Activated T-helper 9 cell treated with anti-CD3 and anti-CD28 coated beads, Interleukin-2, amount 50 U/mL, for 16 hours (primary cell): ENCODE measurements at regions not wholly inside any gene's neighbourhood (a gene's known extent, or its start where the extent isn't known, plus 50 kb on each side); places are given as distances from the start of the nearest gene placed in this dataset.

Experiments used
- DNase-seq: peaks from one replicate; pipeline ENCODE4 v3.0.0-alpha.2; 2020; ENCODE audit warnings: low read depth

DNA sequence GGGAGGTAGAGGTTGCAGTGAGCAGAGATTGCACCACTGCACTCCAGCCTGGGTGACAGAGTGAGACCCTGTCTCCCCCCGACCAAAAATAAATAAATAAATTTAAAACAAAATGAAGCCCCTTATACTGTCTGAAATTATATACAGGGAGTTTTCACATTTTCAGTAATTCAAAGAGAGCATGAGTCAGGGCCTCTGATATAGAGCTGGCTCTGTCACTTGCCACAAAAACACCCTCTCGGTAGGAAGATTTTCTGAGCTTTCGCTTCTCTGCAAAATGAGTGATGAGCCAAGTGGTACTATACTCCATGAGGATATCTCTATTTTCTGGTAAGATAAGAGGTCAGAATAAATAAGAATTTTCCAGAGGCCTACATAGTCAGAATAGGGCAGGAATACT, 462.9 kb downstream of the COG6 start:
- no peak for DNase-seq

- no peak for DNase-seq
These were observed 464.4 kb downstream of the COG6 start for GRCh38 chr13:40119852-40120251.

GRCh38 chr13:40120288-40120687, 464.8 kb downstream of the COG6 start:
- DNase-seq: no peak

- no peak for DNase-seq
These were observed 465.3 kb downstream of the COG6 start for GRCh38 chr13:40120781-40121180.

DNA sequence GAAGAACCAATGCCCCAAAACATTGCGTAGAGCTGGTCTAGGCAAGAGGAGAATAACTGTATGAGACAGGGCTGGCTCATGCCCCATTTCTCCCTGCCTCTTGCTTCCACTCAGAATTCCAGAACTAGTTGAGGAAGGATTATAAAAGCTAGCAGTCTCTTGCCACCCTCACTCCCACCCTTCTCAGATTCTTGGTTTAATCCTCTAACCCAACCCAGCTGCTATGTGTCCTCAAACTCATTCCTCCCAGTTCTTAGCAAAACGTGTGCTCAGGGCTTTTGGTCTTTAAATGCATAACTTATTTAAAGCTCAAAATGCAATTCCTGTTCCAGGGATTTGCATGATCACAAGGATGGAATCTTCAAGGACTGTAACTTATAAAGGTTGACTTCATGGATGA, 466.3 kb downstream of the COG6 start:
- no peak for DNase-seq

DNA sequence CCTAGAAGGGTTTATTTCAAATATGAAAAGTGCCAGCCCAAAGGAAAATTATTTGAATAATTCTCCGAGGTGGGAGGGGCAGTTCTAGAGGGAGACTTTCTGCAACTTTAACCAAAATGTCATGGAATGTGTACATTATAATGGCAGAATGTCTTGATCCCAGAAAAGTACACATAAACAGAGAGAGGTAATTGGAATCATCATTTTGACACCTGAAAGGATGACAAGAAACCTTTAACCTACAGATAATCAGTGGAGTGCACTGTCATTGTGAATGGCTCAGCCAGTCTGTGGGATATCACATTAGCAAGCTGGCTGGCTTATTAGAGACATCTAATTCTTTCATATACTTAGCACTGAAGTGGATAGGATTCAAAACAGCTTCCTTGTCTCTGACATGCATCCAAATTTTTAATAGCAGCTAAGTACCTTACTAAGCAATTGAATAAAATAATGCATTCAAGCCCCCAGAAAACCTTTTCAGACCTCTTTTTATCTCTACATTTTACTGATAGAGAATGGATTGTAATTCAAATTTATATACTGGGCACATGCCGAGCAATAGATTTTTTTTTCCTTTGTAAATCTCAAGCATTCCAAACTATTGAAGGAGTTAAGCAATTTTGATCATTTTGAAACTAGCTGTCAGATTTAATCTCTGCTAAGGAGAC, 468.6 kb downstream of the COG6 start:
- DNase-seq: no peak

DNA sequence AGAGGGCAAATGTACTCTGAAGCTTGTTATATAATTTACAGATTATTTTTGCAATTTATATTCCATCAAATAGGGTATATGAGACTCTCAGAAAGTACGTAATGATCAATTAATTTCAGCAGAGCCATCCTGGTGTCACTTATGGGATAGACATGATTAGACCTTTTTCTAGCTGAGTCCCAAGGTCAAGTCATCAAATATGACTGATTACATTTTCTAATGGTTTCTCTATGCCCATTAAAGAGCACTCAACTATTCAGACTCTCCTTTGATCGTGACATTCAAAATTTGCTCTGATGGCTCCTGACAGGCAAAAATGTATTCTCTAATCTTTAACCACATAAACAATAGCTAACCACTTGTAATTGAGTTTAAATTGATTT, 469.2 kb downstream of the COG6 start:
- DNase-seq: no peak

- no peak for DNase-seq
These were observed 469.9 kb downstream of the COG6 start for GRCh38 chr13:40125336-40125735.

DNA sequence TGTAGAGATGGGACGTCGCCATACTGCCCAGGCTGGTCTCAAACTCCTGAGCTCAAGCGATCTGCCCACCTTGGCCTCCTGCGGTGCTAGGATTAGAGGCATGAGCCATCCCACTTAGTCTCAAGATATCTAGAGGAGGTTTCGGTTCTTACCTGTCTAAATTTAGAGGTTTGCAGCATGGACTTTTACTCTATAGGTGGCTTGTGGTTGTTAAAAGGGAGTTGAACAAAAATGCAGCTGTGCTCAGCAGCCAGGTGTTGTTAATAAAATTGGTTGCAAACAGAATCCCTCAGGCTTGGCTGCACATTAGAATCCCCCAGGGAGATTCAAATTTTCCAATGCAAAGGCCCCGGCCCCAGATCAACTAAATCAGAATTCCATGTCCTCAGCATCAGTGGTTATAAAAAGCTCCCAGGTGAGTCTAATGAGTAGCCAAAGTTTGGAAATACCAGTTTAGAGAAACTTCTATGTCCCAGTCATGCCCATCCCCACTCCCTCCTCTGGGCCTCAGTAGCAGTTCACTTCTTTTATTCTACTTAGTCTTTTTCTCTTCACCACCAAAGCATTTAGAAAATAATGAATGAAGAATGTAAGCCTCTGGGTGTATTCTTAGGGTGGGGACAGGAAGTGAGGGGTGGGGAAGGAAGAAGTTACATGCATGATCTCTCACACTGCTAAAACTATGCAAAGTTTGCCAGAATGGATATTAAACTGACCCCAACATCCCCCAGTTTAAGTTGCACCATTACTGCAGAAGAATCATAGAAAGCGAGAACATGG, 471.0 kb downstream of the COG6 start:
- no peak for DNase-seq

GRCh38 chr13:40127476-40127875, 472.0 kb downstream of the COG6 start:
- DNase-seq: no peak

GRCh38 chr13:40127925-40128324, 472.5 kb downstream of the COG6 start:
- no peak for DNase-seq

- DNase-seq: no peak
These were observed 474.0 kb downstream of the COG6 start for GRCh38 chr13:40129467-40129866.

GRCh38 chr13:40130871-40131636, 475.6 kb downstream of the COG6 start:
- no peak for DNase-seq

- no peak for DNase-seq
These were observed 476.8 kb downstream of the COG6 start for GRCh38 chr13:40132249-40132648.

GRCh38 chr13:40136896-40137295, 481.4 kb downstream of the COG6 start:
- DNase-seq: no peak

DNA sequence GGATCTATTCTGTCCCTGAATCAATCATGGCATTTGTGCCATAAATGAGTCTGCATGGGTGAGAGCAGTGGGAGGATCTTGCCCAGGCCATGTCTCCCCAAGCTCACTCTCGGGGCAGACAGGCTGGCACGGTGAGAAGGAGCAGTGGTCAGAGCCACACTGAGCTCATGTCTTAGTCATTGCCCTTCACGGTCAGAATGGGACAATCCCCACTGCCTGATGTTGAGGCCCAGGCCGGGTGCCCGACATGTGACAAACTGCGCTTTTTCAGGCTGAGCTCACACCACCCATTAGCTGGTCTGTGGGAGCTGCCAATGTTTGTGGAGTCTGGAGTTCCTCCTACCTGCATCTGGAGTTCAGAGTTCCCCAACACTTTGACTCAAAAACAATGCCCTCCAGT, 481.9 kb downstream of the COG6 start:
- DNase-seq: no peak

- DNase-seq: no peak
These were observed 484.5 kb downstream of the COG6 start for GRCh38 chr13:40139896-40140520.

DNA sequence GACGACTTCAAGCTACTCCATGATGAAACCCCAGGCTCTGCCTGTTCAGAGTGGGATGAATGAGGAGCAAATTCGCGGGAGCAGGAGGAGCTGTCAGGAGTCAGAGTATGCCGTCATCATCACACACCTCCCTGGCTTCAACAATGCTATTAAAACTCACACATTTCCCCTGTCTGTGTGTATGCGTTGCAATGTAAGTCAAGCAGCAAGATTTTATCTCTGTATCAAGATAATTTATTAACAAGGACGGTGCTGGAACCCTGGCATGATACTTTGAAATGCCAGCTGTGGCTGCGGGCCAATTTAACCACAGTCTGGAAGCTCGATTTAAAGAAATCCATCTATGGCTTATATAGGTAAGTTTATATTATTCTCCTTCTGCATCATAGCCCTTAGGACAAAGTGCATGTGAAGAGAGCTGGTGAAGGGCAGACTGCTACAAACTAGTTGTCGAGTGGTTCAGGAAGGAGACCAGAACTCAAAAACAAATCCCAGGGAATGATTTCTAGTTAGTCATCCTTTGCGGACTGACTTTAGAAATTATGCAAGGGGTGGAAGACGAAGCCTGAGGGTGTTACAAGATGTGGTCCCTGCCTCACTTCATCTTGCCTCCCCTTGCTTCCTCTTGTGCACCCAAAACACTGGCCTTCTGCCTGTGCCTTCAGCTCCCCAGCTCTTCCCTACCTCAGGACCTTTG, 486.5 kb downstream of the COG6 start:
- no peak for DNase-seq

DNA sequence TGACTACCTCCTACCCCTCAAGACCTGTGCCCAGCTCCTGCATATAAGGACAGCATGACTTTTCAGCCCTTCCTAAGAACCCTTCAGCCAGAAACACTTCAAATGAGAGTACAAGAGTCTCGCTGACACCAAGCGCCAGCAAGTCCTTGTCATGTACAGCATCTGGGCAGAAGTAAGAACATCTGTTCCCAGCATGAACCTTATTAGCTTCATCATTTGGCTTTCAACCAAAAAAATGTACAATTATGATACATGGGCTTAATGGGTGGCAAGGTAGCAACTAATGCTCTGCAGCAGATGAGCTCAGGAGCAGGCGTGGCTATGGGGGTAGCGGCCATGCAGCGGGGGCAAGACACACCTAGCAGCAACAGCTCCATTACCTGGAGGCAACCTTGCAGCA, 487.6 kb downstream of the COG6 start:
- DNase-seq: no peak

- DNase-seq: no peak
These were observed 488.1 kb downstream of the COG6 start for GRCh38 chr13:40143559-40143958.

DNA sequence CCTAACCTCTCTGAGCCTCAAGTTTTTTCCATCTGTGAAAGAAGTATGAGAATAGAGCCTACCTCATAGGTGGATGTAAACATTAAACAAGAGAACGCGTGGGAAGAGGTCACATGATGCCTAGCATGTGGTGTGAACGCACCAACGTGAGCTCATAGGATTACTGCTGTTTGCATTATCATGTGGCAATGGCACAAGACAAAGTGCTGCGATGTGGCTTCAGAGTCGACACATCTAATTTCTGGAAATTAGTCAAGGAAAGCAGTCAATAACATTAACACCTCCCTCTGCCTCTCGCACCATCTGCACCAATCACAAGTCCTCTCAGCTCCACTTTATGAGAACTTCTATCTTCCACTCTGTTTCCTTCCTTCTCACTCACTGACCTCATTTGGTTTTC, 489.7 kb downstream of the COG6 start:
- DNase-seq: peak; percentile 34

DNA sequence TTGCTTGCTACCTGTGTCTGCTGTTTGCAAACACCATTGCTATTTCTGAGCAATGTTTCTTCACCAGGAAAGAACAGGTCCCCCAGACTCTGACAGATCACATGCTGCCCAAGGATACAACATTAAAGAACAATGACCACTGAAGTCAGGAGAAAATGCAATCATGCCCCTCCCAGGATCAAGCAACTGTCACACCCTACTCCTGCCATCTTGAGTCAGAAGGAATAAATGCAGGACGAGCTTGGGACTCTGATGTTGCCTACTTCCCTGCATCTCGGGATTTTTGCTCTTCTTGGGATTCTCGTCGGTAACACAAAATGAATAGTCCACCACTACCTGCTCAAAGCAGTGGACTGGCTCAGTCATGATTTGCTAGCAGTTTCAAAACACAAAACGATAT, 490.6 kb downstream of the COG6 start:
- DNase-seq: no peak
